ENCODE measurements at regions not wholly inside any gene's neighbourhood (a gene's known extent, or its start where the extent isn't known, plus 50 kb on each side); places are given as distances from the start of the nearest gene placed in this dataset.

DNA sequence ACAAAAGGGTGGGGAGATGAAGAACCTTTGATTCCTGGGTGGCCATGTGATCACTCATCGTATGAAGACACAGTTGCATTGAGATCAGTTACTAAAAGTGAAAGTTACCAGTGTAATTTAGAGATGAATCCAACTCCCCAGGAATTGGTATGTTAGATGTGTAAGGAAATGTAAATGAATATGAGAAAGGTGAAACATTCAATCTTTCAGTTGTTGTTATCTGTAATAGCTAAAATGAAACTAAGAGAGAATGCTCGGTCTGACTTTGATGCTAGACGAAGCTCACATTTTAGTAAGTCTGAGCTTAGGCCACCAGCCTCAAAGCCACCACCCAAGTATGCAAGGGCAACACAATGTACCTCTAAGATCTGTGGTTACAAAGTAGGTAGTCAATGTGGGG, 194.3 kb upstream of the POF1B start:
- no peak overlapping the region for H3K27ac ChIP-seq
- TF ChIP-seq CTCF (conservative IDR thresholded peaks at IDR 0.05) = no peak
- no peak for TF ChIP-seq ZFX (IDR thresholded peaks at IDR 0.05)

GRCh38 chrX:85570496-85570895, 191.0 kb upstream of the POF1B start:
- TF ChIP-seq CTCF (conservative IDR thresholded peaks at IDR 0.05) = no peak
- TF ChIP-seq ZFX (IDR thresholded peaks at IDR 0.05) = no peak
- no peak overlapping the region for H3K27ac ChIP-seq

GRCh38 chrX:85569686-85570085, 190.2 kb upstream of the POF1B start:
- no peak for TF ChIP-seq ZFX (IDR thresholded peaks at IDR 0.05)
- no peak for TF ChIP-seq CTCF (conservative IDR thresholded peaks at IDR 0.05)
- H3K27ac ChIP-seq = no peak overlapping the region

DNA sequence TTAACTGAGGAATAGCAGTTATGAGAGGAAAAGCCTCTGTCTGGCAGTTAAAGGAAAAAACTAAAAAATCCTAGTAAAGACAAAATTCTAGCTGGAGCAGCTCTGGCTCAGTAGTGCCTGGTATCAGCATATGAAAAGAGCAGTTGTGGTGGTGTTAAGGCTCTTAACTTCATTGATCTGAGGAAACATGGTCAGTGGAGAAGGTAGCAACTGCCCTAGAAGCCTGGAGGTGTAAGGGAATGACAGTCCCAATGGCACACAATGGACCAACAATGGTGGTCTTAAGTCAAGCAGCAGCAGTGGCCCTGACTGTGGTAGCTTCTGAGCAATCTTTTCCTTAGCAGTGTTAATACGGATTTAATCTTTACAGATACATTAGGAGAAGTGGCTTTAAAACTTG, 189.6 kb upstream of the POF1B start:
- TF ChIP-seq ZFX (IDR thresholded peaks at IDR 0.05) = no peak
- TF ChIP-seq CTCF (conservative IDR thresholded peaks at IDR 0.05) = no peak
- no peak overlapping the region for H3K27ac ChIP-seq

DNA sequence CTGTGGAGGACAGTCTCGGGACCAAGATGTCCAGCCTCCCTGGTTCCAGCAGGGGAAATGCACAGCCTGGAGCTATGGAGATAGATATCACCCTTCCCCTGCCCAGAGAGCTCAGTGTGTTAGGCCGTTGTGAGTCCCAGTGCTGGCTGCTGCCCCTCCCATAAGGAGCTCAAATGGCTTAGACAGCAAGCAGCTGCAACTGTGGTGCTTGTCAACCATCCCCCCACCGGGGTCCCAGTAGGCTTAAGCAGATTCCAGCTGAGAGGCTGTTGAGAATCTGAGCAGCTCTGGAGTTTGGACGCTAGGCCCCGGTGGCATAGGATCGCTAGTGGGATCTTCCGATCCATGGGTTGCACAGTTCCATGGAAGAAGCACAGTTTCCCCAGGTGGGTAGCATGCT, 181.8 kb upstream of the POF1B start:
- H3K27ac ChIP-seq = no peak overlapping the region
- TF ChIP-seq CTCF (conservative IDR thresholded peaks at IDR 0.05) (no peak), ZFX (IDR thresholded peaks at IDR 0.05) (no peak)

DNA sequence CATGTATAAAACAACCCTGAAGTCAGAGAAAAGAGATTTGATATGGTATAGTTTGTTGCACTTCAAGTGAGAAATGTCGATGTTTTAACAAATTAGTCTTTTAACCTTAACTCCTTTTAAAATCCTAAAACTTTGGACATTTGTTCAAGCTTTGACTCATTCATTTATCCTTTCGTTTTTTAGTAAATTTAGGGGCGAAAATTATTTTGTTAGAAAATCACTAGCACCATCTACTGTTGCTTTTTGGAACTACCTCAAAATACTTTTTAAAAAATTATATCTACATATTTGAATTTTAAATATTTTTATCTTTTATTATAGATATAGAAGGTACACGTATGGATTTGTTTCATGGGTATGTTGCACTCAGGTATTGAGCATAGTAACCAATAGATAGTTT, 165.1 kb upstream of the POF1B start:
- no peak overlapping the region for H3K27ac ChIP-seq
- no peak for TF ChIP-seq ZFX (IDR thresholded peaks at IDR 0.05)
- peak; percentile 49 for TF ChIP-seq CTCF (conservative IDR thresholded peaks at IDR 0.05)

- no peak overlapping the region for H3K27ac ChIP-seq
- TF ChIP-seq CTCF (conservative IDR thresholded peaks at IDR 0.05) = no peak
- TF ChIP-seq ZFX (IDR thresholded peaks at IDR 0.05) = no peak
Observed at GRCh38 chrX:85543866-85544265, 164.4 kb upstream of the POF1B start.

All from C4-2B (cell line).